ENCODE measurements at regions not wholly inside any gene's neighbourhood (a gene's known extent, or its start where the extent isn't known, plus 50 kb on each side); places are given as distances from the start of the nearest gene placed in this dataset.
"Not testable (repeated sequence)": the region's sequence is repeated elsewhere in the genome, so short reads cannot be mapped to it uniquely, and the experiment has no call there.

DNA sequence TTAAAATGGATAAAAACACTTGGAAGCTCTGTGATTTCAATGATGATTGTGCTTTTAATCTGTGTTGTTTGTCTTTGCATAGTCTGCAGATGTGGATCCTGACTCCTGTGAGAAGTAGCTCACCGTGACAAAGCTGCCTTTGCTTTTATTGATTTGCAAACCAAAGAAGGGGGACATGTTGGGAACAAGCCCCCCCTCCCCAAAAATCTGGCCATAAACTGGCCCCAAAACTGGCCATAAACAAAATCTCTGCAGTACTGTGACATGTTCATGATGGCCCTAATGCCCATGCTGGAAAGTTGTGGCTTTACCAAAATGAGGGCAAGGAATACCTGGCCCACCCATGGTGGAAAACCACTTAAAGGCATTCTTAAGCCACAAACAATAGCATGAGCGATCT lies 202.4 kb downstream of the YTHDC2 start:
- TF ChIP-seq CTCF (IDR thresholded peaks at IDR 0.05; ENCODE audit: low read depth, low read length); EZH2phosphoT487 (IDR thresholded peaks at IDR 0.05; ENCODE audit: low read depth): not testable (repeated sequence)
